HFF-Myc (cell line): ENCODE measurements at regions not wholly inside any gene's neighbourhood (a gene's known extent, or its start where the extent isn't known, plus 50 kb on each side); places are given as distances from the start of the nearest gene placed in this dataset.
"Not testable (repeated sequence)": the region's sequence is repeated elsewhere in the genome, so short reads cannot be mapped to it uniquely, and the experiment has no call there.

Experiments used
- DNase-seq: peaks from one replicate; pipeline ENCODE4 v3.0.0-alpha.2; 2011; ENCODE audit warnings: low read depth; ENCODE audit errors: extremely low read depth
- H3K4me3 ChIP-seq: replicated peaks from 2 replicates; pipeline ENCODE4 v1.5.1; 2011; ENCODE audit warnings: low read depth, mild to moderate bottlenecking, control low read depth, low read length
- TF ChIP-seq, protein P1 (sequence below): IDR thresholded peaks from 2 replicates; pipeline ENCODE4 v1.5.1; 2012; ENCODE audit warnings: mild to moderate bottlenecking, low read depth, low read length, control low read depth; ENCODE audit errors: missing control alignments

DNA sequence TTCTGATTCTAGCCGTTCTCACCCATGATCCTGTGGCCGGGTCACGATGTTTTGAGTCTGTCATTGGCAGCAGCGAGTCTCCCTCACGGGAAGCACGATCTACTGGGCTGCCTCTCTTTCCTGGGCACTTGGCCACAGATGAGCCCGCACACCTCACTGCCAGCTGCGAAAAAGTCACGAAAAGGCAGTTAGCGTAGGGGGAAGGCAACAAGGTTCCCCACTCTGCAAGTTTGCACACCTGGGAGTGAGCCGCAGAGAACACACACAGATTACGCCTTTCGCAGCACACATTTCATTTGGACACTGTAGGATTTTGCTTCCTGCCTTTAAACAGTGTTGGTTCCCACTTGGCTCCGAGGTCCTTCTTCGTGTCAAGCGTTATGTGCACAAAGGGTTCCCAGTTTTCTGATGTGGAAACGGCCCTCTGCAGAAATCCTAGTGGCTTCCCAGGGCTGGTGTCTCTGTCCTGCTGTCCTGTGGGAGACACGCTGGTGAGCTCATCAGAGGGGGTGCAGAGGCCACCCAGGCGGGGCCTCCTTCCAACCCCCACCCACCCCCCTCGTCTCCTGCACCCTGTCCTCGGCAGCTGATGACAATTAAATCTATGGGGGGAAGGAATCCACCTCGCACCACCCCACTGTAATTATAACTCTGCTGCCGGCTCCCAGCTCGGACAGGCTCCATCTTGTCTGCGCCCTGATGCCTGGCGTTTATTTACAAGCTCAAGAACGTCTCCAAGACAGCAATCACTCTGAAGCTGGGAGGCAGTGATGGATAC, 157.3 kb upstream of the SALL3 start:
- TF ChIP-seq, protein P1, sequence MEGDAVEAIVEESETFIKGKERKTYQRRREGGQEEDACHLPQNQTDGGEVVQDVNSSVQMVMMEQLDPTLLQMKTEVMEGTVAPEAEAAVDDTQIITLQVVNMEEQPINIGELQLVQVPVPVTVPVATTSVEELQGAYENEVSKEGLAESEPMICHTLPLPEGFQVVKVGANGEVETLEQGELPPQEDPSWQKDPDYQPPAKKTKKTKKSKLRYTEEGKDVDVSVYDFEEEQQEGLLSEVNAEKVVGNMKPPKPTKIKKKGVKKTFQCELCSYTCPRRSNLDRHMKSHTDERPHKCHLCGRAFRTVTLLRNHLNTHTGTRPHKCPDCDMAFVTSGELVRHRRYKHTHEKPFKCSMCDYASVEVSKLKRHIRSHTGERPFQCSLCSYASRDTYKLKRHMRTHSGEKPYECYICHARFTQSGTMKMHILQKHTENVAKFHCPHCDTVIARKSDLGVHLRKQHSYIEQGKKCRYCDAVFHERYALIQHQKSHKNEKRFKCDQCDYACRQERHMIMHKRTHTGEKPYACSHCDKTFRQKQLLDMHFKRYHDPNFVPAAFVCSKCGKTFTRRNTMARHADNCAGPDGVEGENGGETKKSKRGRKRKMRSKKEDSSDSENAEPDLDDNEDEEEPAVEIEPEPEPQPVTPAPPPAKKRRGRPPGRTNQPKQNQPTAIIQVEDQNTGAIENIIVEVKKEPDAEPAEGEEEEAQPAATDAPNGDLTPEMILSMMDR = no peak
- DNase-seq = no peak
- H3K4me3 ChIP-seq = no peak overlapping the region

DNA sequence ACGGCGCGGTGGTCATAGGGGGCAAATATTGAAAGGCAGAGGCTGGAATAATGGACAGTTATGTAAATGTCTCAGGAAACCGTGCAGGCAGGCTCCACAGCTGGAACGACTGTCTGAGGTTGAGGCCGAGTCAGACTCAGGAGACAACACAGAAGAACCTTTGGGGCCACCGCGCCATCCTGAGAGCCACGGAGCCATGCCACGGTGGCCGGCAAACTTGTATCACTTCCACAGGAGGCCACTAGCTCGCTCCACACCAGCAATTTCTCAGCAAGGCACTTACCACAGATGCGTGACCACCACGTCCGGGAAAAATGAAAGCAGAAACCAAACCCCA, 156.7 kb upstream of the SALL3 start:
- H3K4me3 ChIP-seq = no peak overlapping the region
- TF ChIP-seq, protein P1 = no peak
- DNase-seq = no peak

DNA sequence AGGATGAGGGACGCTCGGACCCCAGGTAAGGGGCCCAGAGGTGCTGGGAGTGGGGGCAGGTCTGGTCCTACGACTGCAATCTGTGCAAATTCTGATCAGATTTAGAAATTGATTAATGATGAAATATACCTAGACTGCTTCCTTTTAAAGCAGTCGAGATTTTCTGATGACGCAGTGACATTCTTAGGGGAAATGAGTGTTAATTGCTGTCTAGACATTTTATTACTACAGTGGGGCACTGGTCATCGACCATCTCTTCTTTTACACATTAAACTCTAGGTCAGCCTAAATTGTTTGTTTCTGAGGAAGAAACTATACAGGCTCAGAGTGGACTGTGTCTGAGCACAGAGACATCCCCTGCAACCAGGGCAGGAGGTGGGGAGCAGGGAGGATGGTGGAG, 154.4 kb upstream of the SALL3 start:
- no peak for DNase-seq
- no peak overlapping the region for H3K4me3 ChIP-seq
- TF ChIP-seq, protein P1 = no peak

DNA sequence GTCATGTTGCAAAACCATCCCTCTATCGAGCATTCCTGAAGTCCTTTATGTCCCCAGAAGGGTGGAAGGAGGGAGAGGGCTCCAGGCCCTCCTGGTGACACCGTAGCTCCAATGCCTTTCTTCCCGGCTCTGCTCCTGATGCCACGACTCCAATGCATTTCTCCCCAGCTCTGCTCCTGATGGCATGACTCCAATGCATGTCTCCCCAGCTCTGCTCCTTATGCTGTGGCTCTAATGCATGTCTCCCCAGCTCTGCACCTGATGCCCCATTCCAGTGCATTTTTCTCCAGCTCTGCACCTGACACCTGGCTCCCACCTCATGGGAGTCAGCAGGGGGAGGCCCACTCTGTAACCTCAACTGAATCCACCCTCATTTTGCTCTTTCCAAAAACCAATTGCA, 153.0 kb upstream of the SALL3 start:
- no peak for DNase-seq
- H3K4me3 ChIP-seq = no peak overlapping the region
- TF ChIP-seq, protein P1 = no peak

DNA sequence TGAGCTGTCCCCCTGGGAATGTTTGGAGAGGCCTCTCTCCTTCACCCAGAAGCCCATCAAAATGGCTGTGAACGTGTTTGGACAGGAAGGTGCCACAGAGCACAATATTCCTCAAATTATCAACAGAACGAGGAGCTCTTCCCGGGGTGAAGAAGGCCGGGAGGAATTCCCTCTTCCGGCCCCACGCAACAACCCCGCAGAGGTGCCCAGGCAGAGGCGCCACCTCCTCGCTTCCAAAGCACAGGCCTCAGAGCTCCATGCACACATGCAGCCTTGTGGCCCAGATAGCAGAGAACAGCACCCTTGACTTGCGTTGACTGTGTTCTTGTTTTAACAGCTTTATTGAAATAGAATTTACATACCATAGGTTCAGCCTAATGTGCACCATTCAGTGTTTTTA, 152.5 kb upstream of the SALL3 start:
- TF ChIP-seq, protein P1 = no peak
- DNase-seq = no peak
- H3K4me3 ChIP-seq = no peak overlapping the region

DNA sequence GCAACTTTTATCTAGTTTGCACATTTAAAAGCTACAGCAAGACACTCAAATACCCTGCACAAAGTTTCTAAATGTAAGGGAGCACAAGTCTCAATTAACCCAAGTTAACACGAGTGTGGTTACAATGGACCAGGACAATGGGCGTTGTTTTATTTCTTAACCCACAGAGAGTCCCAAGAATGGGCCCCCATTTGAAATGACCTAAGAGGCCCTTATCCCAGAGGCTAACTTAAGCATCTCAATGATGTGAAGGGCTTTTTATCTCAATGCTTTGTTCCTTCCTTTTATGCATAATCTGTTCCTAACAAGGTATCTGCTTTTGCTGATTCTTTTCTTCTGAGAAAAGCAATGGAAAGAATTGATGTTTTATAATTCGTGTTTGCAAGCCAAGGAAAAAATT, 151.5 kb upstream of the SALL3 start:
- TF ChIP-seq, protein P1 = no peak
- no peak for DNase-seq
- no peak overlapping the region for H3K4me3 ChIP-seq

DNA sequence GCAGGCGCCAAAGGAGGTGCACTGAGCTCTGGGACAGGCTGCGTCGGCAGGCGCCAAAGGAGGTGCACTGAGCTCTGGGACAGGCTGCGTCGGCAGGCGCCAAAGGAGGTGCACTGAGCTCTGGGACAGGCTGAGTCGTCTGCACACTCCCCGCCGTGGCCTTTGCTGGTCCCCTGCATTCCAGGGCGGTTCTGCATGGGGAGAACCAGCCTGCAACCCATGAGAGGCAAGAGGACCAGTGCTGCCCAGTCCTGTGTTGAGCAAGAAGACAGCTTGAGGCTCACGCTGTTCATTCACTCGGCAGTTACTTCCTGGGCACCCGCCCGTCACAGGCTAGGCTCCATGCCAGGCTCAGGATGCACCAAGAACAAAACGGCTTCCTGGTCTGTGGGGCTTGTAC, 150.6 kb upstream of the SALL3 start:
- DNase-seq = not testable (repeated sequence)

More for the DNA sequence above, 150.6 kb upstream of the SALL3 start:
- not testable (repeated sequence) for H3K4me3 ChIP-seq
